GM19455 (cell line): ENCODE measurements at regions not wholly inside any gene's neighbourhood (a gene's known extent, or its start where the extent isn't known, plus 50 kb on each side); places are given as distances from the start of the nearest gene placed in this dataset.
A peak's percentile ranks its signal among the peaks of the same experiment; 100 is the strongest.
"Not testable (repeated sequence)": the region's sequence is repeated elsewhere in the genome, so short reads cannot be mapped to it uniquely, and the experiment has no call there.

Experiments used
- ATAC-seq: cut with Tn5 transposase; IDR thresholded peaks from one replicate; pipeline ENCODE4 v1.9.1; 2021; ENCODE audit not compliant: unreplicated experiment

- ATAC-seq = no peak
Measured at GRCh38 chr2:7516484-7517063, 599.4 kb downstream of the RNF144A start.

GRCh38 chr2:7517088-7517487, 599.9 kb downstream of the RNF144A start:
- ATAC-seq = no peak

DNA sequence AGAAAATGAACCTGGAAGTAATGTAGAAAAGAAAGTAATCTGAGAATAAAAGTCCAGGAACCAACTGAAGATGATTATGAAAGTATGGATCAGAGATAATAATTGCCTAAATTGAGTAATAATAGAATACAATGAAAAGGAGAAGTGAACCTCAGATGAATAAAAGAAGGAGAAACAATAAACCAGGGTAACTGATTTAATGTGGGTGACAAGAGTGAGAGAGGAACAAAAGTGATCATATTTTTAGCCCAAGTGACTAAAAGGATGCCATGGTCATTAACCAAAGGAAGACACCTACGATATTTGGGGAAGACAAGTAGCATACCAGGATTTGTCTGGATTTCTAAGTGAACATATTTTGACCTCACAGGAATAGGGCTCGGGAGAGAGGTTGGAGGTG, 600.6 kb downstream of the RNF144A start:
- no peak for ATAC-seq

GRCh38 chr2:7523481-7524120, 606.4 kb downstream of the RNF144A start:
- ATAC-seq = no peak

DNA sequence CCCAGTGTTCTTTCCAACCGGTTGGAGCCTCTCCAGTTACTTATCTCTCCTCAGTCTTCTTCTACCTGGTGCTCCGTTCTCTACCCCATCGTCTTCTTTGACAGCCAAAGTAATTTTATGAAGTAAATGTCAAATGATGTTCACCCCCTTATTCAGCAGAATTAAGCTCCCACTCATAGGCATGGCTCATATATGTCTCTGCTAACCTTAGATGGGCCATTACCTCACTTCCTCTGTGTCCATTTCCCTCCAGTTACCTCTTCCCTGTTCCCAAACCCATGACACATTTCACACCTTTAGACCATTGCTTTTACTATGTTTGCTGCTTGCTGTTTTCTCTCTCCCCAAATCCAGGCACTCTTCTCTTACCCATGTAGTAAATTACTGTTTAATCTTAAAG, 607.0 kb downstream of the RNF144A start:
- ATAC-seq = no peak

GRCh38 chr2:7525746-7526145, 608.5 kb downstream of the RNF144A start:
- no peak for ATAC-seq

DNA sequence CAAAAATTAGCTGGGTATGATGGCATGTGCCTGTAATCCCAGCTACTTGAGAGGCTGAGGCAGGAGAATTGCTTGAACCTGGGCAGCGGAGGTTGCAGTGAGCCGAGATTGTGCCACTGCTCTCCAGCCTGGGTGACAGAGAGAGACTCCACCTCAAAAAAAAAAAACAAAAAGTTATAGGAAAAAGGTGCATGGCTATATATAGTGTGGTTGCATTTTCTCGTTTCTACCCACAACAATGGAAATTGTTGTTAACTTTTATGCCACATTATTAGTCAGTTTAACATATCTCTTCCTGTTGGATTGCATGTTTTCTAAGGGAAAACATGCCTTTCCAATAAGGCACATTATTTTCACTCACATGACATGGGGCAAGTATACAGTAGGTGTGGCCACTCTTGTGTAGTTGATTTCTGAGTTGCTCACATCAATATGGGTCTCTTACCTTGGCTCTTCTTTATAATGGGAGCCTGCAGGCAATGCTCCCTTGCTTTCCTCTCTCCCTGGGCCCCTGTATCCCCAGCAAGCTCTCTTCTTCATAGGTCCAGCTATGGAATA, 610.0 kb downstream of the RNF144A start:
- no peak for ATAC-seq

- ATAC-seq = no peak
Measured at GRCh38 chr2:7530001-7530400, 612.8 kb downstream of the RNF144A start.

DNA sequence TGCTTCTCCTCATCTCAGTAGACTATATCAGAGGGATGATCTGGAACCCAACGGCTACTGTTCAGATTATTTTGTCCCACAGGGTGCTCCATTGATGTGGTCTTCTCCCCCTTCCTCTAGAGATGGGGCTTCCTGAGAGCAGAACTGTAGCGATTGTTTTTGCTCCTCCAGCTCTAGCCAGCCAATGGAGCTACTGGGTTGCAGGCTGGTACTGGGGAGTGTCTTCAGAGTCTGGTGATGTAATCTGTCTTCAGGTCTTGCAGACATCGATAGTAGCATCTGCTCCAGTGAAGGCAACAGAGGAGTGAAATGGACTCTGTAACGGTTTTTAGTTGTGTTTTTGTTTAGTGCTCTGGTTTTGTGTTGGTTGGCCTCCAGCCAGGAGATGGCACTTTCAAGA, 621.9 kb downstream of the RNF144A start:
- no peak for ATAC-seq

DNA sequence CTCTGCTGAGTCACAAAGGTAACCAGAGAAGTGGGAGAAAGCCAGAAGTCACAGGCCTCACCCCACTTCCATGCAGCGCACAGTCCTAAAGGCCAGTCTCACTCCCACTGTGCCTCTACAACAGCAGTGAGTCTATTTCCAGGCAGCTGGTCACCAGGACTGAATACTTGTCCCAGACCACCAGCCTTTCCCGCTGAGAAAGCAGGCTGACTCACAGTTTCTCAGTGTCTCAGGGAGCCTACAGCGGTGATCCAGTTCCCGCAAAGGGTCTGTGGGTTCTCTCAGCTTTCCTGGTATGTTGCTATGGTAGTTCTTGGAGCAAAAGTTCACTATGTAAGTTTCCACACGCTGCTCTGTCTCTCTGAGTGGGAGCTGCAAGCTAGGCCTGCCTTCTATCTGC, 622.5 kb downstream of the RNF144A start:
- ATAC-seq = no peak

DNA sequence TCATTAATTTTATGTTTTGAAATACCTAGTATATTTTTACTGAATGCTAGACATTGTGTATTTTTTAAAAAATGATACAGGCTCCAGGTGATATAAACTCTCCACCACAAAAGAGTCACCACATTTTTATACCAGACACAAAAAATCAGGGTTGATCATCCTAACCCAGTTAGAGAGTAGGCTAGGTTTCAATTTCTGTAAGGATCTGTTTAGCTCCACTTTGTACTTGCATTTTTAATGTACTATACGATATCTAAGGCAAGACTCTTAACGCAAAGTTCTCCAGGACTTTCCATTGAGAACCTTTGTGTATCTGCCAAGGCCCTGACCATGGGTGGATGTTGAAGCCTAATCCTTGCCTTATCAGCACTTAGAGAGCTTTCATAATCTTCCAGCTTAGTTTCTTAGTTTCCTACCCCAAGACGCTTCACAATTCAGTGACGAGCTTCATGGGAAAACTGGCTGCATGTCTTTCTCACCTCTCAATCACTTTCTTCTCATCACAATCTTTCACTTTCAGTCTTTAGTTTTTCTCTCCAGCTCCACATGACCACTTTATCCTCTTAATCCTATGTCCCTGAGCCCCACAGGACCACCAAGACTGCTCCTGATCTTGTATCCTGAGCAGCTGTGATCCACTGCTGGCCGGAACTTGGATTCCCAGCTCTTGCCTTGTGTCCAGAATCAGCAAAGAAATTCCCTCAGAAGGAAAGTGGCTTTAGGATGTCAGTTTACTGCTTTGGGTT, 635.8 kb downstream of the RNF144A start:
- ATAC-seq = no peak

DNA sequence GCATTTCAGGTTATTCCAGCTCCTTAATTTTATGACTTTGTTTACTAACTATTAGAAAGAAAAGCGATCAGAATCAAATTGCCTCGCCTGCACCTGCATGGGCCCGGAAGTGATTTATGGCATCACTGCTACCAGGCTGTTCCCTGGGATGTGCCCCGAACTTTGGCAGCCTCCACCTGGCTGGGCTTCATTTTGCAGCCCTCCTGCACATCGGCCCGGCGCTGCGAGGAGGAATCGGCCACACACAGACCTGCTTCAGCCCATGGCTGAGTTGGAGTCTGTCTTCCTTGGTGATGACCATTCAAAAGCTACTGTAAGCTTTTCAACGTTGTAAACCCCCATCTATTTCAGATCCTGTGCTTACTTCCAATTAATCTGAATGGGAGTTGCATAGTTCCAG, 638.0 kb downstream of the RNF144A start:
- ATAC-seq = no peak

GRCh38 chr2:7557376-7557775, 640.2 kb downstream of the RNF144A start:
- no peak for ATAC-seq

DNA sequence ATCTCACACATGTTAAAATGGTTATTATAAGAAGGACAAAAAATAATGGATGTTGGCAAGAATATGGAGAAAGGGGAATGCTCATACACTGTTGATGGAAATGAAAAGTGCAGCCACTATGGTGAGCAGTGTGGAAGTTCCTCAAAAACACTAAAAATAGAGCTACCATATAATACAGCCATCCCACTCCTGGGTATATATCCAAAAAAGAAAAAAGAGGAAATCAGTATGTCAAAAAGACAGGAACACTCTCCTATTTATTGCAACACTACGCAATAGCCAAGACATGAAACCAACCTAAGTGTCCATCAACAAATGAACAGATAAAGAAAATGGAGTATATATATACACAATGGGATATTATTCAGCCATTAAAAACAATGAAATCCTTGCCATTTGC, 642.6 kb downstream of the RNF144A start:
- no peak for ATAC-seq

- no peak for ATAC-seq
Measured at GRCh38 chr2:7566382-7566881, 649.2 kb downstream of the RNF144A start.

DNA sequence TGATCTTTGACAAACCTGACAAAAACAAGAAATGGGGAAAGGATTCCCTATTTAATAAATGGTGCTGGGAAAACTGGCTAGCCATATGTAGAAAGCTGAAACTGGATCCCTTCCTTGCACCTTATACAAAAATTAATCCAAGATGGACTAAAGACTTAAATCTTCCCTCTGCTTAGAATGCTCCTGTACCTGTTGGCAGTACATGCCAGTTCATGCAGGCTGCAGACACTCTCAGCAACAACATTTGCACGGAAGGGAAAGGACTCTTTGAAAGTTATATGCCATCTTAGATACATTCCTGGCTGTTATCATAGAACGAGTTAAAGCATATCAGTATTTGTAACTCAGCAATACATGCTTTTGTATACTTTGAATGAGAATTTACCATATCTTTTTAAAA, 649.9 kb downstream of the RNF144A start:
- ATAC-seq = not testable (repeated sequence)

DNA sequence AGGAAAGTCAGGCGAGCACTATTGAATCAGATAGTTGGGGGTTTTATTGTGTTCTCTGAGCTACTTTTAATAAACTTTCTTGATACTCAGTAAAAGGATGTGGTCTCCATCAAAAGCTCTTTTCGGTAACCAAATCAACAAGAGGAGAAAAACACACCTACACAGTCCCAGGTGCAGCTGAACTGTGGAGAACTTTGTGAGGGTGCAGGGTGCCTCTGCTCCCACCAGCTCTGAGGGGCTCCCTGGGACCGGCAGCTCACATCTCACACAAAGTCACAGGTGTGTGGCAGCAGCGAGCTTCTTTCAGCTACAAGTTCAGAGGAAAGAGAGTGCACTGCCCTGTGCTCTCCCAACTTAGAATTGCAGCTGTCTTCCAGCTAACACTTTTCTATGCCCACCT, 650.4 kb downstream of the RNF144A start:
- ATAC-seq = peak; percentile 64

DNA sequence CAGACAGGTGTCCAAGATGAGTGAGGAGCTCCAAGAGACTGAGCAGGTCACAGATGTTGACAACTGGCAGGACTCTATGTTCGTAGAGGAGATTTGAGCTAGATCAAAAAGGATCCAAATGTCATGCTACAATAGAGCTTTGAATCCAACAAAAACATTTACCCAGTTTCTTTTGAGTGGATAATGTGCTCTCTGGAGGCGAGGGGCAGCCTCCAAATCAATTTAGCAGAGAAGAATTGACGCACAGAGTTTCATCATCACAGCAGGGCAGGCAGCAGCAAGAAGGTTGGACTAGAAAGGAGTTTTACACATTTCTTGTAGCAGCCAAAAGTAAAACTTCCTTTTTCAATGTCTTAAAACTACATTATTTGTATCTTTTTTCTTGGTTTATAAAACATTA, 653.0 kb downstream of the RNF144A start:
- no peak for ATAC-seq

DNA sequence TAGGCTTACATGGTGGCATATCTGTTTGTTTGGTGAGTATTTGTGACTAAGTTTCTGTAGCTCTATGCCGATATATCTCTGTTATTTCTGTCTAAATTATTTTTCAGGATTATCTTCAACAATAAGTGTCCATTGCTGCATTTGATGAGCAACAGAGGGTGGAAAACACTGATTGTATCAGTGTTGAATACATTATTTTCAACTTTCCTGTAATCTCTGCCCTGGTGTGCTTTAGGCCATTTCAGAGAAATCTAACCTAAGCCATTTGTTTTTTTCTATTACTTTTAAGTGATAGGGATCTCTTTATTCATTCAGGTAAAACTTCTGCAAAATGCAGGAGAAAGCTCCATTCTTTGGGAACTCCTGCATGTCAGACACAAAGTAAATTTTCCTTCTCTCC, 654.5 kb downstream of the RNF144A start:
- ATAC-seq = no peak

DNA sequence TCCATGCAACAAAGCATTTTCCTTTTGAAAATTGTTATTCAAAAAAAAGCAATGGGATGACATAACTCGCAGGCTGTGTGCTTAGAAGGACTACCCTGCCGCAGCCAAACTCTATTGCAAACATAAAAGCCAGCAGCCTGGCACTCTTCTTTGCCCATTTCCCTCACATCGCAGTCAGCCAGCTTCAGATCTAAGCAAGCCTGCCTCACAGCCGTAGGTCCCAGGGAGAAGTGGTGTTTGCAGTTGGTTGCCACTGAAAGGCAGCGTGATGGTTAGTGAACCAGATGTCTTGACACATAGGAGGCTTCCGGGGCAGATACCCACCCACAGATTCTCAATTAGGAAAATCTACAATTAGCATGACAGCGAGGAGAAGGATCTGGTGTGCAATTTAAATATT, 655.2 kb downstream of the RNF144A start:
- no peak for ATAC-seq

GRCh38 chr2:7573166-7573825, 656.1 kb downstream of the RNF144A start:
- no peak for ATAC-seq
